H9 (cell line): ENCODE measurements at regions not wholly inside any gene's neighbourhood (a gene's known extent, or its start where the extent isn't known, plus 50 kb on each side); places are given as distances from the start of the nearest gene placed in this dataset.

Source experiments
- DNase-seq: peaks from one replicate; pipeline ENCODE4 v3.0.0-alpha.2; 2017
- H2AFZ ChIP-seq: one replicate; pipeline ENCODE4 v1.6.1; 2013; ENCODE audit warnings: mild to moderate bottlenecking, low read length, control low read depth, moderate library complexity
- H2AK5ac ChIP-seq: 2 replicates; pipeline ENCODE4 v1.6.1; 2013; ENCODE audit warnings: low read length, control low read depth, mixed read lengths; ENCODE audit not compliant: insufficient read length
- H2BK120ac ChIP-seq: one replicate; pipeline ENCODE4 v1.6.1; 2013; ENCODE audit warnings: low read depth, mild to moderate bottlenecking, low read length, control low read depth, inconsistent platforms; ENCODE audit not compliant: poor library complexity, severe bottlenecking
- H2BK12ac ChIP-seq: 2 replicates; pipeline ENCODE4 v1.6.1; 2013; ENCODE audit warnings: low read length, control low read depth, mixed read lengths, low read depth; ENCODE audit not compliant: insufficient read length
- H2BK15ac ChIP-seq: 2 replicates; pipeline ENCODE4 v1.6.1; 2013; ENCODE audit warnings: low read depth, low read length, control low read depth
- H2BK20ac ChIP-seq: one replicate; pipeline ENCODE4 v1.6.1; 2013; ENCODE audit warnings: low read depth, mild to moderate bottlenecking, low read length, control low read depth, inconsistent platforms; ENCODE audit not compliant: poor library complexity, severe bottlenecking
- H2BK5ac ChIP-seq: 2 replicates; pipeline ENCODE4 v1.6.1; 2013; ENCODE audit warnings: low read length, control low read depth, mixed read lengths; ENCODE audit not compliant: insufficient read length
- H3K14ac ChIP-seq: 2 replicates; pipeline ENCODE4 v1.6.1; 2013; ENCODE audit warnings: low read length, control low read depth; ENCODE audit not compliant: insufficient read depth
- H3K18ac ChIP-seq: 2 replicates; pipeline ENCODE4 v1.6.1; 2013; ENCODE audit warnings: low read depth, mild to moderate bottlenecking, mixed read lengths, low read length, control low read depth; ENCODE audit not compliant: insufficient read length
- H3K23ac ChIP-seq: 2 replicates; pipeline ENCODE4 v1.6.1; 2013; ENCODE audit warnings: low read length, control low read depth, mixed read lengths, low read depth; ENCODE audit not compliant: insufficient read length
- H3K23me2 ChIP-seq: 2 replicates; pipeline ENCODE4 v1.6.1; 2013; ENCODE audit warnings: low read depth, mild to moderate bottlenecking, mixed read lengths, low read length, control low read depth; ENCODE audit not compliant: insufficient read length, poor library complexity, severe bottlenecking
- H3K27ac ChIP-seq: 2 replicates; pipeline ENCODE4 v1.5.1; 2013; ENCODE audit warnings: low read length, control low read depth, mixed read lengths, low read depth; ENCODE audit not compliant: insufficient read length
- H3K27me3 ChIP-seq: 2 replicates; pipeline ENCODE4 v1.6.1; 2013; ENCODE audit warnings: low read length, control low read depth, inconsistent platforms; ENCODE audit not compliant: insufficient read depth
- H3K4ac ChIP-seq: 2 replicates; pipeline ENCODE4 v1.6.1; 2013; ENCODE audit warnings: low read depth, mild to moderate bottlenecking, control low read depth, inconsistent platforms, low read length, moderate library complexity
- H3K4me1 ChIP-seq: 2 replicates; pipeline ENCODE4 v1.6.1; 2013; ENCODE audit warnings: low read length, control low read depth, inconsistent platforms; ENCODE audit not compliant: insufficient read depth
- H3K4me2 ChIP-seq: 2 replicates; pipeline ENCODE4 v1.6.1; 2013; ENCODE audit warnings: low read length, control low read depth, mixed read lengths; ENCODE audit not compliant: insufficient read length, insufficient read depth
- H3K56ac ChIP-seq: 2 replicates; pipeline ENCODE4 v1.6.1; 2013; ENCODE audit warnings: low read depth, mild to moderate bottlenecking, mixed read lengths, low read length, control low read depth; ENCODE audit not compliant: insufficient read length
- H3K79me1 ChIP-seq: 2 replicates; pipeline ENCODE4 v1.6.1; 2013; ENCODE audit warnings: low read depth, mild to moderate bottlenecking, moderate library complexity, low read length, control low read depth, inconsistent platforms; ENCODE audit not compliant: insufficient read depth, poor library complexity, severe bottlenecking
- H3K79me2 ChIP-seq: 2 replicates; pipeline ENCODE4 v1.6.1; 2013; ENCODE audit warnings: low read length, control low read depth, inconsistent platforms; ENCODE audit not compliant: insufficient read depth
- H3K9ac ChIP-seq: 2 replicates; pipeline ENCODE4 v1.6.1; 2013; ENCODE audit warnings: low read length, control low read depth, mixed read lengths; ENCODE audit not compliant: insufficient read length; ENCODE audit errors: extremely low read depth
- H3K9me3 ChIP-seq: one replicate; pipeline ENCODE4 v1.6.1; 2013; ENCODE audit warnings: low read depth, low read length, inconsistent platforms; ENCODE audit not compliant: control insufficient read depth
- H3T11ph ChIP-seq: one replicate; pipeline ENCODE4 v1.6.1; 2013; ENCODE audit warnings: mild to moderate bottlenecking, low read length, control low read depth, inconsistent platforms
- H4K20me1 ChIP-seq: one replicate; pipeline ENCODE4 v1.6.1; 2013; ENCODE audit not compliant: control insufficient read depth, insufficient read length, insufficient read depth
- H4K5ac ChIP-seq: 2 replicates; pipeline ENCODE4 v1.6.1; 2013; ENCODE audit warnings: low read depth, mild to moderate bottlenecking, mixed read lengths, low read length, control low read depth; ENCODE audit not compliant: insufficient read length
- H4K8ac ChIP-seq: replicated peaks from 2 replicates; pipeline ENCODE4 v1.6.1; 2013; ENCODE audit warnings: low read length, control low read depth, mixed read lengths, low read depth; ENCODE audit not compliant: insufficient read length
- H4K91ac ChIP-seq: 2 replicates; pipeline ENCODE4 v1.6.1; 2013; ENCODE audit warnings: low read depth, mild to moderate bottlenecking, moderate library complexity, mixed read lengths, low read length, control low read depth; ENCODE audit not compliant: insufficient read length
- H3K27ac Mint-ChIP-seq, 3 experiments: 2 replicates in 2 of 3; 3 replicates in 1 of 3; pipeline ENCODE4 v1.8.0; 2020 to 2021; ENCODE audit warnings: mixed read lengths in 3 of 3, mild to moderate bottlenecking in 1 of 3, moderate library complexity in 1 of 3
- H3K27me3 Mint-ChIP-seq: 2 replicates; pipeline ENCODE4 v1.8.0; 2021; ENCODE audit warnings: low read depth, mild to moderate bottlenecking, moderate library complexity, mixed read lengths
- H3K36me3 Mint-ChIP-seq, 3 experiments: 2 replicates in 2 of 3; 3 replicates in 1 of 3; pipeline ENCODE4 v1.8.0; 2020 to 2021; ENCODE audit warnings: low read depth in 3 of 3, mixed read lengths in 3 of 3; ENCODE audit not compliant: insufficient read depth in 1 of 3
- H3K4me1 Mint-ChIP-seq, 2 experiments: 2 replicates each; pipeline ENCODE4 v1.8.0; 2020; ENCODE audit warnings: mixed read lengths in 2 of 2
- H3K4me3 Mint-ChIP-seq, 2 experiments: 2 replicates in 1 of 2; 3 replicates in 1 of 2; pipeline ENCODE4 v1.8.0; 2020 to 2021; ENCODE audit warnings: mild to moderate bottlenecking in 2 of 2, mixed read lengths in 2 of 2, moderate library complexity in 1 of 2
- H3K9me3 Mint-ChIP-seq, 2 experiments: 2 replicates in 1 of 2; 3 replicates in 1 of 2; pipeline ENCODE4 v1.8.0; 2020; ENCODE audit warnings: mild to moderate bottlenecking in 2 of 2, mixed read lengths in 2 of 2, moderate library complexity in 1 of 2
- WGBS: extraction: QIAGEN DNeasy Blood & Tissue Kit; methylation state at CpG from one replicate; pipeline ENCODE4 v1.1.7; 2013; ENCODE audit warnings: missing lambda C conversion rate, low lambda C conversion rate, mixed read lengths; ENCODE audit not compliant: insufficient read length; ENCODE audit errors: extremely low coverage; 5-methylcytosine and 5-hydroxymethylcytosine counted together
- TF ChIP-seq, protein P1 (sequence below): fragments of 200-600 bp; sonication (generic); conservative IDR thresholded peaks from 3 replicates; pipeline ENCODE4 v1.8.0; 2021; ENCODE audit warnings: antibody characterized with exemption, mild to moderate bottlenecking

DNA sequence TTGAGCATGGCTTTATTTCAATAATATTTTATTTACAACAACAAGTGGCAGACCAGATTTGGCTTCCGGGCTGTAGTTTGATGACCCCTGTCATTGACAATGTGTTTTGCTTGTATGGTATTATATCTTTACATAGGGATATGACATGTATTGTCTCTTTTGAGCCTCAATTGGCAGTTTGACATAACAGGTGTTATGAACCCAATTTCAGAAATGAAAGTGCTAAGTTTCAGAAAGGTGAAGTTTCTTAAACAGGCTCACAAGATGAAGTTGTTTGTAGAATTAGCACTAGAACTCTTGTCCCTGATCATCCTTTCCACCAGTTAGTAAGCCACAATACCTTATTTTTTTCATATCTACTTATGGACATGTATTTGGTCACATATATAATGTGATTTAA, 303.0 kb upstream of the GRIA1 start:
- H3K9me3 Mint-ChIP-seq: no peaks in the 10 kb centered on the region; a peak in 2 of 5 replicates
- no peak overlapping the region for H3K27ac ChIP-seq
- H3K56ac ChIP-seq: no peak overlapping the region
- H3K9me3 ChIP-seq: no peaks in the 10 kb centered on the region
- H2BK20ac ChIP-seq: no peak overlapping the region
- H3T11ph ChIP-seq: no peak overlapping the region
- no peak overlapping the region for H3K27ac Mint-ChIP-seq
- no peaks in the 10 kb centered on the region for H3K79me1 ChIP-seq
- H3K4me1 Mint-ChIP-seq: no peaks in the 10 kb centered on the region
- H2BK5ac ChIP-seq: no peak overlapping the region
- H3K14ac ChIP-seq: no peak overlapping the region
- H3K27me3 ChIP-seq: no peaks in the 10 kb centered on the region
- H3K27me3 Mint-ChIP-seq: peaks cover 3% of the 10 kb centered on the region
- no peaks in the 10 kb centered on the region for H4K20me1 ChIP-seq
- H3K36me3 Mint-ChIP-seq: no peaks in the 10 kb centered on the region; a peak in 1 of 7 replicates
- no peak overlapping the region for H2BK12ac ChIP-seq
- H3K79me2 ChIP-seq: no peaks in the 10 kb centered on the region
- no peak overlapping the region for H2BK15ac ChIP-seq
- H3K4me1 ChIP-seq: no peaks in the 10 kb centered on the region
- H4K8ac ChIP-seq: no peak overlapping the region
- no peak overlapping the region for H3K18ac ChIP-seq
- no CpG with 5 or more reads among the region's 1 CpG for WGBS
- no peak overlapping the region for H2AFZ ChIP-seq
- no peak for DNase-seq
- H3K9ac ChIP-seq: no peak overlapping the region
- H2AK5ac ChIP-seq: no peak overlapping the region
- H3K23me2 ChIP-seq: no peaks in the 10 kb centered on the region
- H3K4ac ChIP-seq: no peak overlapping the region
- no peak overlapping the region for H4K91ac ChIP-seq
- no peak overlapping the region for H3K23ac ChIP-seq
- H2BK120ac ChIP-seq: no peak overlapping the region
- TF ChIP-seq, protein P1, sequence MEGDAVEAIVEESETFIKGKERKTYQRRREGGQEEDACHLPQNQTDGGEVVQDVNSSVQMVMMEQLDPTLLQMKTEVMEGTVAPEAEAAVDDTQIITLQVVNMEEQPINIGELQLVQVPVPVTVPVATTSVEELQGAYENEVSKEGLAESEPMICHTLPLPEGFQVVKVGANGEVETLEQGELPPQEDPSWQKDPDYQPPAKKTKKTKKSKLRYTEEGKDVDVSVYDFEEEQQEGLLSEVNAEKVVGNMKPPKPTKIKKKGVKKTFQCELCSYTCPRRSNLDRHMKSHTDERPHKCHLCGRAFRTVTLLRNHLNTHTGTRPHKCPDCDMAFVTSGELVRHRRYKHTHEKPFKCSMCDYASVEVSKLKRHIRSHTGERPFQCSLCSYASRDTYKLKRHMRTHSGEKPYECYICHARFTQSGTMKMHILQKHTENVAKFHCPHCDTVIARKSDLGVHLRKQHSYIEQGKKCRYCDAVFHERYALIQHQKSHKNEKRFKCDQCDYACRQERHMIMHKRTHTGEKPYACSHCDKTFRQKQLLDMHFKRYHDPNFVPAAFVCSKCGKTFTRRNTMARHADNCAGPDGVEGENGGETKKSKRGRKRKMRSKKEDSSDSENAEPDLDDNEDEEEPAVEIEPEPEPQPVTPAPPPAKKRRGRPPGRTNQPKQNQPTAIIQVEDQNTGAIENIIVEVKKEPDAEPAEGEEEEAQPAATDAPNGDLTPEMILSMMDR: no peak
- H3K4me3 Mint-ChIP-seq: no peak overlapping the region
- H4K5ac ChIP-seq: no peak overlapping the region
- H3K4me2 ChIP-seq: no peak overlapping the region
